ENCODE measurements at regions not wholly inside any gene's neighbourhood (a gene's known extent, or its start where the extent isn't known, plus 50 kb on each side); places are given as distances from the start of the nearest gene placed in this dataset.

- Histone ChIP-seq H3K27ac (no peak overlapping the region), H3K27me3 (no peaks in the 10 kb centered on the region)
- 40 to 63% (median 50%) methylated on average over 1 of the region's 1 CpG for WGBS, 4 donors
Measured at GRCh38 chr4:26094911-26095310, 180.9 kb downstream of the SMIM20 start.

GRCh38 chr4:26099967-26100366 is 185.9 kb downstream of the SMIM20 start:
- Histone ChIP-seq H3K27me3 (no peaks in the 10 kb centered on the region), H3K36me3 (replicated peaks in 1 of 2) (no peaks in the 10 kb centered on the region), H3K4me3 (no peak overlapping the region), H3K9me3 (replicated peaks in 1 of 3) (no peaks in the 10 kb centered on the region), H3K27ac (no peak overlapping the region), H3K4me1 (replicated peaks in 1 of 2) (no peaks in the 10 kb centered on the region)
- DNase-seq = no peak
- intact Hi-C loops (cut with DNase I) = no loop called here
- TF ChIP-seq POLR2A (IDR thresholded peaks at IDR 0.05) = no peak
- TF ChIP-seq, protein P1, sequence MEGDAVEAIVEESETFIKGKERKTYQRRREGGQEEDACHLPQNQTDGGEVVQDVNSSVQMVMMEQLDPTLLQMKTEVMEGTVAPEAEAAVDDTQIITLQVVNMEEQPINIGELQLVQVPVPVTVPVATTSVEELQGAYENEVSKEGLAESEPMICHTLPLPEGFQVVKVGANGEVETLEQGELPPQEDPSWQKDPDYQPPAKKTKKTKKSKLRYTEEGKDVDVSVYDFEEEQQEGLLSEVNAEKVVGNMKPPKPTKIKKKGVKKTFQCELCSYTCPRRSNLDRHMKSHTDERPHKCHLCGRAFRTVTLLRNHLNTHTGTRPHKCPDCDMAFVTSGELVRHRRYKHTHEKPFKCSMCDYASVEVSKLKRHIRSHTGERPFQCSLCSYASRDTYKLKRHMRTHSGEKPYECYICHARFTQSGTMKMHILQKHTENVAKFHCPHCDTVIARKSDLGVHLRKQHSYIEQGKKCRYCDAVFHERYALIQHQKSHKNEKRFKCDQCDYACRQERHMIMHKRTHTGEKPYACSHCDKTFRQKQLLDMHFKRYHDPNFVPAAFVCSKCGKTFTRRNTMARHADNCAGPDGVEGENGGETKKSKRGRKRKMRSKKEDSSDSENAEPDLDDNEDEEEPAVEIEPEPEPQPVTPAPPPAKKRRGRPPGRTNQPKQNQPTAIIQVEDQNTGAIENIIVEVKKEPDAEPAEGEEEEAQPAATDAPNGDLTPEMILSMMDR (IDR thresholded peaks at IDR 0.05) = no peak

More at GRCh38 chr4:26094911-26095310, 180.9 kb downstream of the SMIM20 start:
- intact Hi-C loops (cut with DNase I) = no loop called here
- Histone ChIP-seq H3K36me3 (replicated peaks in 1 of 2) (no peaks in the 10 kb centered on the region), H3K9me3 (replicated peaks in 1 of 3) (peaks cover 0 to 7% (median 0%) of the 10 kb centered on the region in 3 donors), H3K4me3 (no peak overlapping the region), H3K4me1 (replicated peaks in 1 of 2) (no peaks in the 10 kb centered on the region)
- TF ChIP-seq POLR2A (IDR thresholded peaks at IDR 0.05) = no peak
- TF ChIP-seq, protein P1 (IDR thresholded peaks at IDR 0.05) = no peak
- no peak for DNase-seq

GRCh38 chr4:26101011-26101410 is 187.0 kb downstream of the SMIM20 start:
- peaks cover 0 to 2% of the 10 kb centered on the region in 2 donors for H3K4me1 ChIP-seq (replicated peaks in 1 of 2)
- TF ChIP-seq, protein P1 (IDR thresholded peaks at IDR 0.05) = no peak
- no peak for TF ChIP-seq POLR2A (IDR thresholded peaks at IDR 0.05)
- intact Hi-C loops (cut with DNase I) = no loop called here
- DNase-seq = no peak
- WGBS, 4 donors = 81 to 88% (median 84%) methylated on average over 4 of the region's 4 CpGs
- H3K4me3 ChIP-seq = no peak overlapping the region
- no peaks in the 10 kb centered on the region for H3K27me3 ChIP-seq
- no peaks in the 10 kb centered on the region for H3K9me3 ChIP-seq (replicated peaks in 1 of 3)
- no peaks in the 10 kb centered on the region for H3K36me3 ChIP-seq (replicated peaks in 1 of 2)
- no peak overlapping the region for H3K27ac ChIP-seq

GRCh38 chr4:26104056-26104685 is 190.2 kb downstream of the SMIM20 start:
- peaks cover 0 to 7% of the 10 kb centered on the region in 2 donors for H3K4me1 ChIP-seq (replicated peaks in 1 of 2)
- H3K27ac ChIP-seq = no peak overlapping the region
- intact Hi-C loops (cut with DNase I) = no loop called here
- no peaks in the 10 kb centered on the region for H3K36me3 ChIP-seq (replicated peaks in 1 of 2)
- H3K27me3 ChIP-seq = no peaks in the 10 kb centered on the region
- no peak for TF ChIP-seq POLR2A (IDR thresholded peaks at IDR 0.05)
- TF ChIP-seq, protein P1 (IDR thresholded peaks at IDR 0.05) = no peak
- H3K9me3 ChIP-seq (replicated peaks in 1 of 3) = no peaks in the 10 kb centered on the region
- whole genome bisulfite sequencing, 4 donors = 76 to 88% (median 82%) methylated on average over 3 of the region's 3 CpGs
- no peak for DNase-seq
- H3K4me3 ChIP-seq = no peak overlapping the region
